ENCODE measurements at regions not wholly inside any gene's neighbourhood (a gene's known extent, or its start where the extent isn't known, plus 50 kb on each side); places are given as distances from the start of the nearest gene placed in this dataset.

- Histone ChIP-seq H2AFZ (ENCODE audit: low read depth) (no peak overlapping the region), H3K9ac (no peak overlapping the region), H3K4me1 (ENCODE audit: low read depth, poor library complexity, severe bottlenecking) (no peaks in the 10 kb centered on the region), H3K79me2 (ENCODE audit: insufficient read depth, low read depth) (no peaks in the 10 kb centered on the region), H3K27ac (no peak overlapping the region), H3K27me3 (ENCODE audit: insufficient read depth, low read depth) (no peaks in the 10 kb centered on the region), H3K36me3 (ENCODE audit: insufficient read depth) (no peaks in the 10 kb centered on the region), H4K20me1 (ENCODE audit: insufficient read depth) (no peaks in the 10 kb centered on the region), H3K4me3 (IDR thresholded peaks at IDR 0.05; ENCODE audit: insufficient read depth, low read depth, low read length) (no peak overlapping the region), H3K4me2 (no peak overlapping the region)
- no peak for TF ChIP-seq CTCF (conservative IDR thresholded peaks at IDR 0.05; ENCODE audit: low read depth, low read length)
Measured at GRCh38 chr1:112297536-112297935, 98.5 kb upstream of the CTTNBP2NL start.

GRCh38 chr1:112298558-112298957, 97.5 kb upstream of the CTTNBP2NL start:
- no peak overlapping the region for H3K27ac ChIP-seq
- H3K36me3 ChIP-seq (ENCODE audit: insufficient read depth) = no peaks in the 10 kb centered on the region
- no peaks in the 10 kb centered on the region for H3K79me2 ChIP-seq (ENCODE audit: insufficient read depth, low read depth)
- no peaks in the 10 kb centered on the region for H3K4me1 ChIP-seq (ENCODE audit: low read depth, poor library complexity, severe bottlenecking)
- peak; percentile 68 for TF ChIP-seq CTCF (conservative IDR thresholded peaks at IDR 0.05; ENCODE audit: low read depth, low read length)
- H3K4me2 ChIP-seq = no peak overlapping the region
- H3K27me3 ChIP-seq (ENCODE audit: insufficient read depth, low read depth) = no peaks in the 10 kb centered on the region
- H2AFZ ChIP-seq (ENCODE audit: low read depth) = no peak overlapping the region
- no peak overlapping the region for H3K9ac ChIP-seq
- no peaks in the 10 kb centered on the region for H4K20me1 ChIP-seq (ENCODE audit: insufficient read depth)
- no peak overlapping the region for H3K4me3 ChIP-seq (IDR thresholded peaks at IDR 0.05; ENCODE audit: insufficient read depth, low read depth, low read length)

GRCh38 chr1:112304126-112304525, 91.9 kb upstream of the CTTNBP2NL start:
- no peak for TF ChIP-seq CTCF (conservative IDR thresholded peaks at IDR 0.05; ENCODE audit: low read depth, low read length)
- Histone ChIP-seq H3K79me2 (ENCODE audit: insufficient read depth, low read depth) (no peaks in the 10 kb centered on the region), H4K20me1 (ENCODE audit: insufficient read depth) (no peaks in the 10 kb centered on the region), H3K4me1 (ENCODE audit: low read depth, poor library complexity, severe bottlenecking) (no peaks in the 10 kb centered on the region), H3K27me3 (ENCODE audit: insufficient read depth, low read depth) (no peaks in the 10 kb centered on the region), H3K9ac (no peak overlapping the region), H3K27ac (no peak overlapping the region), H2AFZ (ENCODE audit: low read depth) (no peak overlapping the region), H3K4me2 (no peak overlapping the region), H3K36me3 (ENCODE audit: insufficient read depth) (no peaks in the 10 kb centered on the region), H3K4me3 (IDR thresholded peaks at IDR 0.05; ENCODE audit: insufficient read depth, low read depth, low read length) (no peak overlapping the region)

- H3K36me3 ChIP-seq (ENCODE audit: insufficient read depth) = no peaks in the 10 kb centered on the region
- H3K79me2 ChIP-seq (ENCODE audit: insufficient read depth, low read depth) = no peaks in the 10 kb centered on the region
- no peaks in the 10 kb centered on the region for H4K20me1 ChIP-seq (ENCODE audit: insufficient read depth)
- H3K4me3 ChIP-seq (IDR thresholded peaks at IDR 0.05; ENCODE audit: insufficient read depth, low read depth, low read length) = no peak overlapping the region
- no peak overlapping the region for H3K27ac ChIP-seq
- no peak overlapping the region for H2AFZ ChIP-seq (ENCODE audit: low read depth)
- TF ChIP-seq CTCF (conservative IDR thresholded peaks at IDR 0.05; ENCODE audit: low read depth, low read length) = no peak
- no peak overlapping the region for H3K9ac ChIP-seq
- no peaks in the 10 kb centered on the region for H3K27me3 ChIP-seq (ENCODE audit: insufficient read depth, low read depth)
- no peak overlapping the region for H3K4me2 ChIP-seq
- no peaks in the 10 kb centered on the region for H3K4me1 ChIP-seq (ENCODE audit: low read depth, poor library complexity, severe bottlenecking)
Measured at GRCh38 chr1:112304612-112305011, 91.4 kb upstream of the CTTNBP2NL start.
